Liver (tissue), 8 donors: ENCODE measurements at regions not wholly inside any gene's neighbourhood (a gene's known extent, or its start where the extent isn't known, plus 50 kb on each side); places are given as distances from the start of the nearest gene placed in this dataset.

Experiments
- DNase-seq: peaks from one replicate; pipeline ENCODE4 v3.0.0-alpha.2; 2017; ENCODE audit warnings: low spot score
- H3K27ac ChIP-seq, 2 donors: one replicate each; pipeline ENCODE4 v1.7.0; 2013; ENCODE audit warnings: inconsistent platforms in 2 of 2, low read length in 2 of 2, control low read depth in 1 of 2, low read depth in 1 of 2, mild to moderate bottlenecking in 1 of 2
- H3K27me3 ChIP-seq, 4 donors: one replicate each; pipeline versions ENCODE4 v1.6.1 to v1.7.0; 2013; ENCODE audit warnings: low read length in 3 of 4, inconsistent platforms in 1 of 4, mild to moderate bottlenecking in 1 of 4, moderate library complexity in 1 of 4; ENCODE audit not compliant: control insufficient read depth in 4 of 4, insufficient read depth in 4 of 4
- H3K36me3 ChIP-seq, 4 donors: one replicate each; pipeline versions ENCODE4 v1.6.1 to v1.7.0; 2013; ENCODE audit warnings: low read length in 3 of 4, mild to moderate bottlenecking in 3 of 4, low read depth in 1 of 4, moderate library complexity in 1 of 4; ENCODE audit not compliant: control insufficient read depth in 4 of 4, insufficient read depth in 3 of 4
- H3K4me1 ChIP-seq, 4 donors: one replicate each; pipeline versions ENCODE4 v1.6.1 to v1.7.0; 2013; ENCODE audit warnings: low read length in 3 of 4, mild to moderate bottlenecking in 3 of 4, moderate library complexity in 1 of 4; ENCODE audit not compliant: control insufficient read depth in 4 of 4, insufficient read depth in 4 of 4
- H3K4me3 ChIP-seq, 3 donors: one replicate each; pipeline versions ENCODE4 v1.6.1 to v1.7.0; 2013; ENCODE audit warnings: low read length in 3 of 3, control low read depth in 1 of 3, low read depth in 1 of 3, mild to moderate bottlenecking in 1 of 3
- H3K9ac ChIP-seq, 2 donors: one replicate each; pipeline ENCODE4 v1.7.0; 2013; ENCODE audit warnings: low read length in 2 of 2, mild to moderate bottlenecking in 2 of 2, moderate library complexity in 2 of 2, control low read depth in 1 of 2, low read depth in 1 of 2
- H3K9me3 ChIP-seq, 4 donors: one replicate each; pipeline versions ENCODE4 v1.6.1 to v1.7.0; 2013; ENCODE audit warnings: low read length in 3 of 4; ENCODE audit not compliant: control insufficient read depth in 4 of 4
- ATF3 ChIP-seq: IDR thresholded peaks from 2 replicates; pipeline ENCODE4 v1.6.1; 2016; ENCODE audit warnings: antibody characterized with exemption
- CTCF ChIP-seq: fragments of 150-350 bp; IDR thresholded peaks from 2 replicates; pipeline ENCODE4 v1.5.1; 2017; ENCODE audit warnings: improper control_type of control experiment, low read depth, low read length; ENCODE audit not compliant: missing input control
- EGR1 ChIP-seq, 2 donors: IDR thresholded peaks; 2 replicates each; pipeline ENCODE4 v1.6.1; 2016 to 2018; ENCODE audit warnings: antibody characterized with exemption in 2 of 2, low read depth in 2 of 2
- FOXA1 ChIP-seq: IDR thresholded peaks from 2 replicates; pipeline ENCODE4 v1.6.1; 2016; ENCODE audit warnings: antibody characterized with exemption
- FOXA2 ChIP-seq: IDR thresholded peaks from 2 replicates; pipeline ENCODE4 v1.6.1; 2016; ENCODE audit warnings: antibody characterized with exemption
- GABPA ChIP-seq, 2 donors: IDR thresholded peaks in 1 of 2; conservative IDR thresholded peaks in 1 of 2; 2 replicates each; pipeline ENCODE4 v1.6.1; 2016; ENCODE audit warnings: antibody characterized with exemption in 2 of 2, mild to moderate bottlenecking in 1 of 2, moderate library complexity in 1 of 2
- HNF4A ChIP-seq, 2 donors: conservative IDR thresholded peaks; 2 replicates each; pipeline ENCODE4 v1.6.1; 2016; ENCODE audit warnings: antibody characterized with exemption in 2 of 2, mild to moderate bottlenecking in 2 of 2
- JUND ChIP-seq, 2 donors: IDR thresholded peaks; 2 replicates each; pipeline ENCODE4 v1.6.1; 2016; ENCODE audit warnings: antibody characterized with exemption in 2 of 2
- MAX ChIP-seq: IDR thresholded peaks from 2 replicates; pipeline ENCODE4 v1.6.1; 2016; ENCODE audit warnings: antibody characterized with exemption
- NR2F2 ChIP-seq: IDR thresholded peaks from 2 replicates; pipeline ENCODE4 v1.6.1; 2016; ENCODE audit warnings: antibody characterized with exemption
- RAD21 ChIP-seq, 2 donors: IDR thresholded peaks; 2 replicates each; pipeline ENCODE4 v1.6.1; 2016; ENCODE audit warnings: antibody characterized with exemption in 2 of 2, mild to moderate bottlenecking in 2 of 2
- REST ChIP-seq: IDR thresholded peaks from 2 replicates; pipeline ENCODE4 v1.6.1; 2016; ENCODE audit warnings: antibody characterized with exemption, mild to moderate bottlenecking
- RXRA ChIP-seq, 2 donors: IDR thresholded peaks; 2 replicates each; pipeline ENCODE4 v1.6.1; 2017 to 2018; ENCODE audit warnings: antibody characterized with exemption in 2 of 2, mild to moderate bottlenecking in 1 of 2
- SP1 ChIP-seq: IDR thresholded peaks from 2 replicates; pipeline ENCODE4 v1.6.1; 2018; ENCODE audit warnings: antibody characterized with exemption, mild to moderate bottlenecking
- TAF1 ChIP-seq: conservative IDR thresholded peaks from 2 replicates; pipeline ENCODE4 v1.6.1; 2016; ENCODE audit warnings: antibody characterized with exemption, mild to moderate bottlenecking
- ZBTB33 ChIP-seq: IDR thresholded peaks from 2 replicates; pipeline ENCODE4 v1.6.1; 2016; ENCODE audit warnings: antibody characterized with exemption
- WGBS: extraction: QIAGEN DNeasy Blood & Tissue Kit; methylation state at CpG from one replicate; pipeline ENCODE4 v1.1.7; 2013; 5-methylcytosine and 5-hydroxymethylcytosine counted together
- donor health status: healthy.
- donor health status: healthy.
- donor health status: healthy.
- donor health status: healthy.
- donor health status: healthy.

- Histone ChIP-seq H3K36me3 (no peaks in the 10 kb centered on the region), H3K4me3 (no peak overlapping the region), H3K27me3 (peaks cover 0 to 7% (median 1%) of the 10 kb centered on the region in 4 donors), H3K4me1 (no peaks in the 10 kb centered on the region), H3K9ac (no peak overlapping the region), H3K27ac (no peak overlapping the region), H3K9me3 (no peaks in the 10 kb centered on the region)
- no peak for DNase-seq
- TF ChIP-seq TAF1 (no peak), FOXA2 (no peak), RAD21 (IDR thresholded peaks at IDR 0.05) (no peak), SP1 (no peak), GABPA (IDR thresholded peaks at IDR 0.05 in 1 of 2, conservative IDR thresholded peaks at IDR 0.05 in 1 of 2) (no peak)
- 93% methylated on average over 6 of the region's 6 CpGs for WGBS
Observed at GRCh38 chr22:49073873-49074417, 753.7 kb downstream of the BRD1 start.

GRCh38 chr22:49072996-49073645 is 754.6 kb downstream of the BRD1 start:
- DNase-seq: no peak
- no peak overlapping the region for H3K27ac ChIP-seq
- no peaks in the 10 kb centered on the region for H3K4me1 ChIP-seq
- H3K27me3 ChIP-seq: peaks cover 0 to 7% (median 1%) of the 10 kb centered on the region in 4 donors
- H3K9me3 ChIP-seq: no peaks in the 10 kb centered on the region
- H3K9ac ChIP-seq: no peak overlapping the region
- TF ChIP-seq HNF4A (conservative IDR thresholded peaks at IDR 0.05) (no peak), NR2F2 (no peak), RXRA (IDR thresholded peaks at IDR 0.05) (no peak), EGR1 (IDR thresholded peaks at IDR 0.05; ENCODE audit: low read depth in 2 of 2) (no peak), MAX (no peak), CTCF (no peak), SP1 (no peak), TAF1 (no peak), FOXA1 (no peak), REST (no peak), JUND (IDR thresholded peaks at IDR 0.05) (no peak), ZBTB33 (no peak), FOXA2 (no peak), GABPA (IDR thresholded peaks at IDR 0.05 in 1 of 2, conservative IDR thresholded peaks at IDR 0.05 in 1 of 2) (no peak), ATF3 (no peak)
- 92% methylated on average over 8 of the region's 8 CpGs for WGBS
- no peaks in the 10 kb centered on the region for H3K36me3 ChIP-seq
- no peak overlapping the region for H3K4me3 ChIP-seq
